B cell (primary cell): ENCODE measurements at regions not wholly inside any gene's neighbourhood (a gene's known extent, or its start where the extent isn't known, plus 50 kb on each side); places are given as distances from the start of the nearest gene placed in this dataset.

Experiments used
- ATAC-seq: fragments of 200-7000 bp; cut with Tn5 transposase; one replicate; pipeline ENCODE4 v1.10.0; 2021; ENCODE audit warnings: low read depth, mild to moderate bottlenecking, moderate number of reproducible peaks, moderate library complexity
- CTCF ChIA-PET: fragments of 350-600 bp; sonication (Branson Sonifier 250); formaldehyde crosslinking; loops from one replicate; lab custom pipeline; 2021; ENCODE audit warnings: antibody characterized with exemption, inconsistent platforms; lab: Charles Lee
- POLR2A ChIA-PET: fragments of 350-600 bp; sonication (Branson Sonifier 250); formaldehyde crosslinking; loops from one replicate; lab custom pipeline; 2021; ENCODE audit warnings: antibody characterized with exemption; lab: Charles Lee
- DNase-seq: peaks from one replicate; pipeline ENCODE4 v3.0.0; 2013
- H2AFZ ChIP-seq: 2 replicates; pipeline ENCODE4 v1.6.1; 2012; ENCODE audit warnings: mild to moderate bottlenecking, low read depth, low read length; ENCODE audit not compliant: insufficient read depth, poor library complexity, severe bottlenecking
- H3K27ac ChIP-seq, 2 donors: 1 replicate in 1 of 2; 2 replicates in 1 of 2; pipeline ENCODE4 v1.5.1; 2012 to 2013; ENCODE audit warnings: low read length in 2 of 2, mild to moderate bottlenecking in 2 of 2, moderate library complexity in 1 of 2
- H3K27me3 ChIP-seq, 4 experiments: fragments of 200-600 bp in 1 of 4; sonication (generic) in 1 of 4; replicated peaks in 1 of 4; 1 replicate in 2 of 4; 2 replicates in 2 of 4; pipeline versions ENCODE4 v1.6.1 to v1.7.0; 2013 to 2016; ENCODE audit warnings: low read length in 3 of 4, mild to moderate bottlenecking in 2 of 4, mixed read lengths in 1 of 4, moderate library complexity in 1 of 4; ENCODE audit not compliant: insufficient read depth in 4 of 4, control insufficient read depth in 3 of 4; ENCODE audit errors: control extremely low read depth in 1 of 4
- H3K36me3 ChIP-seq, 2 experiments: replicated peaks in 1 of 2; 1 replicate in 1 of 2; 2 replicates in 1 of 2; pipeline versions ENCODE4 v1.6.1 to v1.7.1; 2013; ENCODE audit warnings: low read length in 1 of 2; ENCODE audit not compliant: insufficient read depth in 2 of 2, control insufficient read depth in 1 of 2; ENCODE audit errors: control extremely low read depth in 1 of 2, extremely low read depth in 1 of 2
- H3K4me1 ChIP-seq, 2 donors: fragments of 200-600 bp in 1 of 2; sonication (generic) in 1 of 2; 1 replicate in 1 of 2; 2 replicates in 1 of 2; pipeline versions ENCODE4 v1.5.1 to v1.6.1; 2013 to 2017; ENCODE audit warnings: low read length in 2 of 2; ENCODE audit not compliant: control insufficient read depth in 2 of 2, insufficient read depth in 2 of 2
- H3K4me2 ChIP-seq: replicated peaks from 2 replicates; pipeline ENCODE3; 2012; ENCODE audit warnings: mild to moderate bottlenecking, low read depth, low read length; ENCODE audit not compliant: poor library complexity, severe bottlenecking
- H3K4me3 ChIP-seq, 5 experiments: fragments of 200-600 bp in 1 of 5; sonication (generic) in 1 of 5; 1 replicate in 3 of 5; 2 replicates in 2 of 5; pipeline versions ENCODE4 v1.5.1 to v1.7.0; 2011 to 2016; ENCODE audit warnings: low read length in 4 of 5, mild to moderate bottlenecking in 4 of 5, low read depth in 2 of 5, control low read depth in 1 of 5, moderate library complexity in 1 of 5; ENCODE audit not compliant: insufficient read depth in 1 of 5; ENCODE audit errors: control extremely low read depth in 1 of 5, extremely low read depth in 1 of 5
- H3K79me2 ChIP-seq: fragments of 200-600 bp; sonication (generic); one replicate; pipeline ENCODE4 v1.6.0; 2016; ENCODE audit warnings: low read length; ENCODE audit not compliant: control insufficient read depth, insufficient read depth
- H3K9ac ChIP-seq: fragments of 200-600 bp; sonication (generic); 2 replicates; pipeline ENCODE4 v1.6.1; 2017; ENCODE audit warnings: mild to moderate bottlenecking, low read length, moderate library complexity
- H3K9me3 ChIP-seq, 3 donors: one replicate each; pipeline versions ENCODE4 v1.6.1 to v1.7.1; 2013; ENCODE audit warnings: low read length in 2 of 3; ENCODE audit not compliant: control insufficient read depth in 2 of 3, insufficient read depth in 1 of 3; ENCODE audit errors: control extremely low read depth in 1 of 3
- H4K20me1 ChIP-seq: 2 replicates; pipeline ENCODE4 v1.6.0; 2012; ENCODE audit warnings: mild to moderate bottlenecking, low read length; ENCODE audit not compliant: insufficient read depth, control insufficient read depth, poor library complexity, severe bottlenecking
- H3K27ac Mint-ChIP-seq: one replicate; pipeline ENCODE4 v1.8.0; 2021; ENCODE audit warnings: mixed read lengths
- H3K27me3 Mint-ChIP-seq: one replicate; pipeline ENCODE4 v1.8.0; 2021; ENCODE audit warnings: mixed read lengths
- H3K4me1 Mint-ChIP-seq: one replicate; pipeline ENCODE4 v1.8.0; 2021; ENCODE audit warnings: mixed read lengths
- H3K4me3 Mint-ChIP-seq: one replicate; pipeline ENCODE4 v1.8.0; 2021; ENCODE audit warnings: mixed read lengths
- H3K9me3 Mint-ChIP-seq: one replicate; pipeline ENCODE4 v1.8.0; 2022; ENCODE audit warnings: mixed read lengths; ENCODE audit not compliant: insufficient read depth
- EZH2 ChIP-seq: IDR thresholded peaks from 2 replicates; pipeline ENCODE4 v1.6.1; 2012; ENCODE audit warnings: borderline replicate concordance, low read depth, mild to moderate bottlenecking, moderate library complexity, low read length; ENCODE audit not compliant: insufficient read depth, poor library complexity, severe bottlenecking
- WGBS: methylation state at CpG from one replicate; pipeline ENCODE4 v1.1.5; 2013; ENCODE audit warnings: missing lambda C conversion rate; ENCODE audit not compliant: insufficient coverage; 5-methylcytosine and 5-hydroxymethylcytosine counted together
- intact Hi-C: fragments of 100-400 bp; cut with micrococcal nuclease; formaldehyde crosslinking; loops from one replicate; pipeline ENCODE4 v1.10.0; 2022
- TF ChIP-seq, protein P1 (sequence below): fragments of 200-600 bp; IDR thresholded peaks from one replicate; pipeline ENCODE4 v1.8.0; 2022; ENCODE audit warnings: antibody characterized with exemption, mild to moderate bottlenecking

DNA sequence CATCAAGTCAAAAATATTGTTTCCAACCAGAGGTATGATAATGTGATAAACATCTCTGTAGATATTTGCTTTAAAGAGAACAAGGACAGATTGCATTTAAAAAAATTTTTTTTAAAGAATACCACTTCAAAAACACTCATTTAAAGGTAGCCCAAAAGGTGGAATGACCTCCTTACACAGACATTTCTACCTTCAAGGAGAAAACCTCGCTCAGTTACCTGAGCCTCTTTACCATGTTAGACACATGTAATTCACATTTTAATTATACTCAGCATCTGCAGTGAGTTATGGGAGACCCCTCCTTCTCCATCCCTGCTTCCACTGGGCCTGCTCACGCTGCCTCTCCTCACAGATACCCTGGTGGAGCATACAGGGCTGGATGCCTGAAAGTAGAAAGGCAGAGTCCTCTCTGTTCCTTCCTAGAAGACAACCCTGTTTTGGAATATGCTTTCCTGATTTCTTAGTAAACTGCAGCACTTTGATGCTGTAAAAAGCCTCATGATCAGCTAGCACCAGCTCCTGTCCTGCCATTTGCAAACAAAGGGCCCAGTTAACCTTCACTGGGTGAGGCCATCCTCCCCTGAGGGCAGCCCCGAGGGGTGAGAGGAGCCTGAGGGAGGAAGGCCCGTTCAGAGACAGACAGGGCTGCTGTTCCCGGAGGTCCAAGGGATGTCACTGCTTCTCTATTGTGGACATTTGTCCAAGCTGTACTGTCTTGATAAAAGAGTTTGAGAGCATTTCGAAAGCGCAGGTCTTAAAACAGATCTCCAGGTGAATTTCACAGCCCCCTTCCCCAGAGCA lies 117.8 kb downstream of the IRS2 start:
- no peaks in the 10 kb centered on the region for H3K27me3 Mint-ChIP-seq
- no peak overlapping the region for H3K27ac Mint-ChIP-seq
- Histone ChIP-seq H3K4me1 (no peaks in the 10 kb centered on the region), H3K9me3 (peaks cover 0 to 3% (median 0%) of the 10 kb centered on the region in 3 donors), H3K79me2 (no peaks in the 10 kb centered on the region), H3K36me3 (no peaks in the 10 kb centered on the region), H3K9ac (no peak overlapping the region), H3K4me2 (no peak overlapping the region), H4K20me1 (no peaks in the 10 kb centered on the region), H3K27ac (no peak overlapping the region), H3K27me3 (no peaks in the 10 kb centered on the region), H3K4me3 (no peak overlapping the region), H2AFZ (no peak overlapping the region)
- 76% methylated on average over 3 of the region's 7 CpGs for WGBS
- ChIA-PET POLR2A (no interaction called here), CTCF (no interaction called here)
- intact Hi-C loops, result no loop called here
- no peak for ATAC-seq
- no peak overlapping the region for H3K4me3 Mint-ChIP-seq
- H3K4me1 Mint-ChIP-seq, result no peaks in the 10 kb centered on the region
- DNase-seq, result no peak
- no peaks in the 10 kb centered on the region for H3K9me3 Mint-ChIP-seq
- no peak for TF ChIP-seq EZH2
- TF ChIP-seq, protein P1, sequence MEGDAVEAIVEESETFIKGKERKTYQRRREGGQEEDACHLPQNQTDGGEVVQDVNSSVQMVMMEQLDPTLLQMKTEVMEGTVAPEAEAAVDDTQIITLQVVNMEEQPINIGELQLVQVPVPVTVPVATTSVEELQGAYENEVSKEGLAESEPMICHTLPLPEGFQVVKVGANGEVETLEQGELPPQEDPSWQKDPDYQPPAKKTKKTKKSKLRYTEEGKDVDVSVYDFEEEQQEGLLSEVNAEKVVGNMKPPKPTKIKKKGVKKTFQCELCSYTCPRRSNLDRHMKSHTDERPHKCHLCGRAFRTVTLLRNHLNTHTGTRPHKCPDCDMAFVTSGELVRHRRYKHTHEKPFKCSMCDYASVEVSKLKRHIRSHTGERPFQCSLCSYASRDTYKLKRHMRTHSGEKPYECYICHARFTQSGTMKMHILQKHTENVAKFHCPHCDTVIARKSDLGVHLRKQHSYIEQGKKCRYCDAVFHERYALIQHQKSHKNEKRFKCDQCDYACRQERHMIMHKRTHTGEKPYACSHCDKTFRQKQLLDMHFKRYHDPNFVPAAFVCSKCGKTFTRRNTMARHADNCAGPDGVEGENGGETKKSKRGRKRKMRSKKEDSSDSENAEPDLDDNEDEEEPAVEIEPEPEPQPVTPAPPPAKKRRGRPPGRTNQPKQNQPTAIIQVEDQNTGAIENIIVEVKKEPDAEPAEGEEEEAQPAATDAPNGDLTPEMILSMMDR, result no peak

DNA sequence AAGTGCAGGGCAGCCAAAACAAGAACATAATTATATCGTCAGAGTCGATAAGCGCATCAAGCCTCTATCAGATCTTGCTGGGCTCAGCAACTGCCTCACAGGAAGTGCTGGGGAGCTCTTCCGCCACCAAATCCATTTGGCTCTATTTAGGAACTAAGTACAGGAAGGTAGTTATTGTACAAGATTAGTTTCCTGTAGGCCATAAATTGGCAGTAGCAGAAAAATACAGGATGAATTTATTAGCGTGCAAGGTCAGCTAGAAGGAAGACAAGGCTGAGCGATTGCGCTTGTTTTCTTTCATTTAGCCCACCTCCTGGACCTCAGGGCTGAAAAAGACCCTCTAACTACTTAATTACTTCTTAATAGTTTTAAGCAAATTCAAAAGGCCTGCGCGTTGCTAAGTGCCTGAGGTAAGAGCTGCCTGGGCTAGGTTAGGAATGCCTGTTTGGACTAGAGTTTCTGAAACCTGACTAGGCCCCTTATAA lies 118.5 kb downstream of the IRS2 start:
- Histone ChIP-seq H3K9ac (no peak overlapping the region), H3K36me3 (no peaks in the 10 kb centered on the region), H3K4me2 (no peak overlapping the region), H3K9me3 (peaks cover 0 to 3% (median 0%) of the 10 kb centered on the region in 3 donors), H3K4me1 (no peaks in the 10 kb centered on the region), H3K27ac (no peak overlapping the region), H3K4me3 (no peak overlapping the region), H2AFZ (no peak overlapping the region), H3K27me3 (no peaks in the 10 kb centered on the region), H4K20me1 (no peaks in the 10 kb centered on the region), H3K79me2 (no peaks in the 10 kb centered on the region)
- no peak overlapping the region for H3K27ac Mint-ChIP-seq
- no peaks in the 10 kb centered on the region for H3K4me1 Mint-ChIP-seq
- no peak overlapping the region for H3K4me3 Mint-ChIP-seq
- no peak for ATAC-seq
- ChIA-PET CTCF (no interaction called here), POLR2A (no interaction called here)
- WGBS, result 40% methylated on average over 3 of the region's 9 CpGs
- peaks cover 3% of the 10 kb centered on the region for H3K9me3 Mint-ChIP-seq
- no peaks in the 10 kb centered on the region for H3K27me3 Mint-ChIP-seq
- no peak for DNase-seq
- no peak for TF ChIP-seq EZH2
- TF ChIP-seq, protein P1, result no peak
- intact Hi-C loops, result no loop called here
